NCI-H69 (cell line): ENCODE measurements at regions not wholly inside any gene's neighbourhood (a gene's known extent, or its start where the extent isn't known, plus 50 kb on each side); places are given as distances from the start of the nearest gene placed in this dataset.

Experiments used
- DNase-seq: peaks from one replicate; lab custom pipeline; 2025; lab: John Stamatoyannopoulos, UW

- no peak for DNase-seq
Observed at GRCh38 chr2:60052601-60053000, 500.9 kb downstream of the BCL11A start.

- no peak for DNase-seq
Observed at GRCh38 chr2:60051991-60052390, 501.5 kb downstream of the BCL11A start.

GRCh38 chr2:60047944-60048525, 505.4 kb downstream of the BCL11A start:
- no peak for DNase-seq

GRCh38 chr2:60047347-60047746, 506.1 kb downstream of the BCL11A start:
- no peak for DNase-seq

GRCh38 chr2:60046529-60046928, 506.9 kb downstream of the BCL11A start:
- DNase-seq, result no peak

- no peak for DNase-seq
Observed at GRCh38 chr2:60045456-60045855, 508.0 kb downstream of the BCL11A start.

- no peak for DNase-seq
Observed at GRCh38 chr2:60044484-60044883, 509.0 kb downstream of the BCL11A start.

- DNase-seq, result no peak
Observed at GRCh38 chr2:60042023-60042422, 511.4 kb downstream of the BCL11A start.

GRCh38 chr2:60033325-60033724, 520.1 kb downstream of the BCL11A start:
- DNase-seq, result no peak

GRCh38 chr2:60029566-60029883, 523.9 kb downstream of the BCL11A start:
- no peak for DNase-seq

- peak; percentile 51 for DNase-seq
Observed at GRCh38 chr2:60028849-60029565, 524.4 kb downstream of the BCL11A start.

- DNase-seq, result no peak
Observed at GRCh38 chr2:60025496-60025895, 528.0 kb downstream of the BCL11A start.

GRCh38 chr2:60023256-60023985, 530.0 kb downstream of the BCL11A start:
- no peak for DNase-seq

- DNase-seq, result no peak
Observed at GRCh38 chr2:60007671-60008070, 545.8 kb downstream of the BCL11A start.

GRCh38 chr2:60003076-60003475, 550.4 kb downstream of the BCL11A start:
- DNase-seq, result no peak

- no peak for DNase-seq
Observed at GRCh38 chr2:60002183-60002867, 551.1 kb downstream of the BCL11A start.

- no peak for DNase-seq
Observed at GRCh38 chr2:60000686-60001085, 552.8 kb downstream of the BCL11A start.

GRCh38 chr2:59998324-59998723, 555.1 kb downstream of the BCL11A start:
- DNase-seq, result no peak

GRCh38 chr2:59997371-59997770, 556.1 kb downstream of the BCL11A start:
- no peak for DNase-seq

- no peak for DNase-seq
Observed at GRCh38 chr2:59996855-59997254, 556.6 kb downstream of the BCL11A start.

GRCh38 chr2:59993726-59994125, 559.7 kb downstream of the BCL11A start:
- DNase-seq, result no peak

- DNase-seq, result no peak
Observed at GRCh38 chr2:59988341-59988740, 565.1 kb downstream of the BCL11A start.

GRCh38 chr2:59986511-59986910, 566.9 kb downstream of the BCL11A start:
- DNase-seq, result no peak
